HUDEP-2 (cell line): ENCODE measurements at regions not wholly inside any gene's neighbourhood (a gene's known extent, or its start where the extent isn't known, plus 50 kb on each side); places are given as distances from the start of the nearest gene placed in this dataset.

Source experiments
- DNase-seq, 76 experiments: peaks; one replicate each; lab custom pipeline; 2025; ENCODE audit not compliant: unreplicated experiment in 76 of 76; lab: John Stamatoyannopoulos, UW

DNA sequence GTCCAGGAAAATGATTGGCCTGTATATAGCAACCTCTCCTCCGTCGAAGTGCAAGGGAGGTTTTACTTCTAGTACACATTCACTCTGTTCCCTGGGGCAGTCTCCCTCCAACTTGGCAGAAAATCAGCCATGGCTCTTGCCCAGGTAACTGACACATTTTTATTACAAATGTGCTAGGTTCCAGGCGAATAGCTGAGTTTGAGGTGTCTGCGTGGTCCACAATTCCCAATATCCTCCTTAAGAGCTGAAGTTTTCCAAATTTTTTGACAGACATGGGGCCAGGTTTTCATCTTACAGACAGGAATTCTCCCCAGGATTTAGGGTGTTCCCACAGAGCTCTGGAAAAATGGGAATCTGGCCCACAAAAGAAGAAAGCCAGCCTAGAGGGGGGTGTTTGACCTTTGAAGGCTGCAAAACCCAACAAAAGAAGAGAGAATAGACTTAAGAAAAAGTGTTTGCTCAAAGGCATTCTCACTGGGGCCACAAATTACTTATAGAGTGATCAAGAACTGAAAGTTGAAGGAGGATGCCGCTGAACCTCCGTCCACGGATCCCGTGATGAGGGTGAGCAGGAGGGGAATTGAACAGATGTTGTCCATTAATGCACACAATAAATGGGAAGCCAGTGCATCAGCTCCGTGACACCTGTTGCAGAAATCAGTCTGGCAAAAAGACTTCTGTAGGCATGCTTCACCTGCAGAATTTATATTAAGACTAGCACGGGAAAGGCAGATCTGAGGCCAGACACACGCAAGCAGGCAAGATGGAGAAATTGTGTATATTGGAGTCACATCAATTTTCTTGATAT is 242.3 kb upstream of the COPS8 start:
- no peak for DNase-seq

DNA sequence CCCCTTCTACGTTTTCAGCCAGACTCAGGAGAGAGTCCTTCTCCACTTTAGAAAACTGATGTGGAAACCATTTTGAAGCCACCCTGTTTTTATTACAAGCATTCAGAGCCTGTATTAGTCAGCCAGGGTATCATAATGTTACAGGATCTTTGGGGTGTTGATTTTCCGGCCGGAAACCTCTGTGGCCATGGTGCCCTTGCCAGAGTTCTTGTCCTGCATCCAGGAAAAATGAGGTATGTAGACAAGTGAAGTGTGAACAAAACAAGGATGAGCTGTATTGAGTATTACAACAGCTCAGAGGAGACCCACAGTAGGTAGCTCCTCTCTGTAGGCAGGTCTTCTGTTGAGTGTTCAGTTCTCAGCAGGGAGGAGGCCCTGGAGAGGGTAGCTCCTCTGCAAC is 241.0 kb upstream of the COPS8 start:
- DNase-seq, result no peak

DNA sequence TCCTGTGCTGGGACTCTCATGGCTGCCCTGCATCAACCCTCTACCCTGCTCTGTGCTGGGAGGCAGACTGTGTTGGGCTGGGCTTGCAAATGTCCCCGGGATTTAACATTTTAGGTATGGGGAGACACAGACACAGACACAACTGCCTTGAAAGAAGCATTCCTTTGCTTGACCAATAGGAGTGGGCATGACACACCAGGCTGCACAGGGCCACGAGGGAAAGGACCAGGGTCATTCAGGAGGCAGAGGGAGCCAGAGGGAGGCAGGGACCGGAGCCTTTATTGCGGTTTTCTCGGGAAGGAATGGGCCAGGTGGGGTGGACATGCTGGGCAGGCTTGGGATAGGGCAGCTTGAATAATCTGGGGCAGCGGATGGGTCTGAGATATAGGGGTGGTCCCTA is 238.7 kb upstream of the COPS8 start:
- DNase-seq, result no peak

DNA sequence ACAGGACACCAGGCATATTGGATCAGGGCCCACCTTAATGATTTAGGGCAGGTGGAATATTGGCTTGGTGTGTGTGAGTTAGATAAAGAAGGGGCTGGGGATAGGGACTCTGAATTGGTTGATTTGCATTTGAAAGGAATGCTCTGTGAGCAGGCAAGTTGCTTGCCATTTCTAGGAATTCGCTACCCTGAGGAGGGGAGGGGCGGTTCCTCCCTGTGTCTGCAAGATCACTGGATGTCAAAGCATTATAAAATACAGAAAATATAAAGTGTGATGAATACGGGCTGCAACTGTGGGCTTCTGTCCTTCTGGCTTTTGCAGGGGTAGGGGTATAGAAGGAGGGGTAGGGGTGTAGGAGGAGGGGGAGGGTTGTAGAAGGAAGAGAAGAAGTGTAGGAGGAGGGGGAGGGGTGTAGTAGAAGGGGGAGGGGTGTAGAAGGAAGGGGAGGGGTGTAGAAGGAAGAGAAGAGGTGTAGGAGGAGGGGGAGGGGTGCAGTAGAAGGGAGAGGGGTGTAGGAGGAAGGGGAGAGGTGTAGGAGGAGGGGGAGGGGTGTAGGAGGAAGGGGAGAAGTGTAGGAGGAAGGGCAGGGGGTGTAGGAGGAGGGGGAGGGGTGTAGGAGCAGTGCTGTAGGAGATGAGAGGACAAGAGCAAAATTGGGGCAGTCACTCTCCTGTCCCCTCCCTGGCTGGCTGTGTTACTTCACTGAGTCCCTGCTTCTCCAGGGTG is 238.0 kb upstream of the COPS8 start:
- DNase-seq, result no peak

DNA sequence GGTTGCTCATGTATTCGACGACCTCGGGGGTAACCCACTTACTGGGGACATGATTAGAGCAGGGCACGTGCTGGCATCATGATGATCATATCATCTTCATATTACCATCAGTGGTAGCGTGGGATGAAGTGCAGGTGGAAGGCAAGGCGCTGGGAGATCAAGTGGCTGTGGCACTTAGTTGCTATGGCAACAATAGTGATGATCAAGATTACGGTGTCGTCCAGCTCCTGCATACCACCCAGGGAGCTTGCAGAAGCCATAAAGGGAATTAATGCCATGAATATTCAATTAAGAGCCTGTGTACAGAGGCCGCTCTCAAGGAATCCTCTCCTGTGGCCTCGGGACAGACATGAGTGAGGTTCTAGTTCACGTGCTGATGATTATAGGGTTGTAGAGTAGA is 237.2 kb upstream of the COPS8 start:
- no peak for DNase-seq

DNA sequence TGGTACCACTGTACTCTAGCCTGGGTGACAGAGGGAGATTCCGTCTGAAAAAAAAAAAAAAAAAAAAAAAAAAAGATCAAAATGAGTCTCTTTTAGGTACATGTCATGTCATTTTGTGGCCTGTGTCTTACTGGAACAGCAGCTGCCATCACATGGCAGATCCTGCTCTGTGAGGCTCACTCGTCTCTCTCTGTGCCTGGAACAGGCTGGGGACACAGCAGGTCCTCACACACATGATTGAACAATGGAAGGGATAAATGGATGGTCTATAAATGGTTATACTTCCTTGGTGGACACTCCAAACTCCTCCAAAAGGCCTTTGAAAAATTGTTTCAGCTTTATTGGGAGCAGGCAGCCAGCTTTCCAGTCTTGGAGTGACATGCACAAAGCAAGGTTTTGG is 236.2 kb upstream of the COPS8 start:
- DNase-seq, result no peak

DNA sequence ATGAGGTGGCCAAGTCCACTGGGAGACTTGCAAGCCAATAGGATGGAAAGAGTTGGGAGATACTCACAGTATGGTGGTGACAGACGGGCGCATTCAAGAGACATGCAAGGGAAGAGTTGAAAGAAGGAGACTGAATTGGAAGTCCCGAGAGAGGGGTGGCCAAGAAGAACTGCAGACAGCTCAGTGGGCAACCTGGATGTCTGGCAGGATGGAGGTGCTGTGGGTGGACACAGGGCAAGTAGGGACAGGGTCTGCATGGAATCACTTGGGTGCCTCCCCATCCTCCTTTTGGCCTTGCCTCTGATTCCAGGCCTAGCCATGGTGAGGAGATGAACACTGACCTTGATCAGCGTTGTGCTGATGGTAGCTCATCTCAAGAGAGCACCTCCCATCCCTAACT is 235.7 kb upstream of the COPS8 start:
- DNase-seq, result no peak

DNA sequence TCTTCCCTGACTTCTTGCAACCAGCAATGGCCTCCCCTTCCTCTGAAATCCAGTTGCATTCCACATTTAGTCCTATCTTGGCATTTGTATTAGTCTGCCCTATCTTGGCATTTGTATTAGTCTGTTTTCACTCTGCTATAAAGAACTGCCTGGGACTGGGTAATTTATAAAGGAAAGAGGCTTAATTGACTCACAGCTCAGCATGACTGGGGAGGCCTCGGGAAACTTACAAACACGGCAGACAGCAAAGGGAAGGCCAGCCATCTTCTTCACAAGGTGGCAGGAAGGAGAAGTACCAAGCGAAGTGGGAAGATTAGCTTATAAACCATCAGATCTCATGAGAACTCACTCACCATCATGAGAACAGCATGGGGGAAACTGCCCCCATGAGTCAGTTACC is 234.5 kb upstream of the COPS8 start:
- no peak for DNase-seq

DNA sequence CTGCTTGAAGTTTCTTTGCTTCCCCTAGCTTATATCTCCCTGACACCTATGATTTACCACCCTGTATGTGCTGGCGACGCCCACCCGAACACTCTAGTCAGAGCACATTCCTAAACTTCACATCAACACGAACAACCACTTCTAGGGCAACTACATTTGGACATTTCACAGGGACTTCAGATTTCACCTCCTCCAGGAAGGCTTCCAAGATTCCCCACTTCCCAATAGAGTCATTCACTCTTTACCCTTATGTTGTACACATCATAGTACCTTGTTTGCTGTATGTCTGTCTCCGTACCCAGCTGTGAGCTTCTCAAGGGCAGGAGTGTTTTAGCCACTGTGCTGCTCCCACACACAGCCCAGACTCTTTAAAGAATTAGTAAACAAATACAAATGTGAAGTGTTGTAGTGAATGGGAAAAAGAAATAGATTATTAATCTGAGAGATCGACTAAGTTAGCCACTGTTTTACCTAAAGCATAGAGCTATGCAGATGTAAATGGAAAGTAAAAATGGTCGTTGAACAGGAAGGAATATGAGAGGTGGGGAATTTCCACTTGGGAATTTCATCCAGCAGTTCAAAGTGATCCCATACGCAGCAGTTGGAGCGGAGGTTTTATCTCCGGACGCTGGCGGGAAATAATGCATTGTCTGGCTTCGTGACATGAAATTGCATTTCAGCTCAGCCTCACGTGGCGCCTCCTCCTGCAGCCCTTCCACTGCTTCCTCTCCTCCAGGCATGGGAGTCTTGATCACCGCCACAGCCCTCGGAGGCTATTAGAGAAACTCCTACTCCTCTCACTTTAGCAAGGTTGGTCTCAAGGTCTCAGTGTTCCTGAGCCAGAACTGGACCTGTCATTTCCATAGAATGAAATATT is 233.4 kb upstream of the COPS8 start:
- DNase-seq, result no peak

DNA sequence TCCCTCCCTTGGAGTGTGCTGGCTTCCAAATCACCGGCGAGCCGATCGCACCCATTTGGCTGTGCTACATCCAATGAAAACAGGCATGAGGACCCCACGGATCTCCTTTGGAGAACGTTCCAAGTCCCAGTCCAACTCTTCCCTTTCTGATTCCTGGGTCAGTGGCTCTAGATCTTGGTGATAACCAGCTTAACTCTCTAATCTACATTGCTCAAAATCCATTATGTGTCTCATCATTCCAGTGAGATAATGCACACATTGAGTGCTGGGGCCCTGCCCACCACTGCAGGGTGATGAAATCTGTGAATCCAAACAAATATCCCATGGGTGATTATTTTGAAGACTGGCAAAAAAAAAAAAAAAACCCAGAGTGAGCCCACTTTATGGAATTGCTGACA is 232.7 kb upstream of the COPS8 start:
- no peak for DNase-seq

DNA sequence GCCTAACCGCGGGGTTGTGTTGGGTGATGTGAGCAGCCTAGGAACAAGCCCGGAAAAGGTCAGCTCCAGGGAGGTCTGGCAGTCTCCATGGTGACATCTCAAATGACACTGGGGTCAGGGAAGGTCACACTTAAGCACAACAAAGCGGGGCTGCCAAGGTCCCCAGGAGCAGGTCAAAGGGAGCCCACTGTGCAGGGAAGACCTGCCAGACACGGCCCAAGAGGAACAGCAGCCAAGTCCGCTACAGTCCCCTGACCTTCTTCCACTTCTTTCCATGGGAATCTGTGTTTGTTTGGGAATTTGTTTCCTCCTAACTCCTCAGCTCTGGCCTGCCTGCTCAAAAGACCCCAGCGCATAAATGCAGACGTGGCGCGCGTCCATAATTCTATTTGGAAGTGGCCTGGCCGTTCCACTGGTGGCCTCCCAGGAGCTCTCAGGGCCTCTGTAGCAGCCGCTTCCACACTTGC is 232.1 kb upstream of the COPS8 start:
- no peak for DNase-seq

DNA sequence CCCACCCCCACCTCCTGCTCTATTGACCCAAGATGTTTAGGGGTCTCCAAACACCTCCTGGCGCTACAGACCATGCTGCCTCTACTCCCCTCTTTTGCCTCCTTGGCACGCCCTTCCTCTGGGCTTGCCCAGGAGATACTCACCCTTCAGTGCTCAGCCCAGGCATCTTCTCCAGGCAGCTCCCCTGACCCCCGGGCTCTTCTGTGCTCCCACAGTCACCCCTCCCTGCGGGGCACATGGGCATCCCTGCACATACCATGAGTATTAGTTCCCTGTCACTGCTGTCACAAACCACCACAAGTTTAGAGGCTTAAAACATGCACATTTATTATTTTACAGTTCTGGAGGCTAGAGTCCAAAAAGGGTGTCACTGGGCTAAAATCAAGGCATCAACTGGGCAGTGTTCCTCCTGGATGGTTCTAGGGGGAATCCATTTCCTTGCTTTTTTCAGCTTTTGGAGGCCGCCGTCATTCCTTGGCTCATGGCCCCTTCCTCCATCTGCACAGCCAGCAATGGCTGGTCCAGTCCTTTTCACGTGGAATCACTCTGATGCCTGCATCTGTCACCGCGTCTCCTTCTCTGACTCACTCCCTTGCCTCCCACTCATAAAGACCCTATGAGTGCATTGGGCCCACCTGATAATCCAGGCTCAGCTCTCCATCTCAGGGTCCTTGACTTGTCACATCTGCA is 230.4 kb upstream of the COPS8 start:
- no peak for DNase-seq

DNA sequence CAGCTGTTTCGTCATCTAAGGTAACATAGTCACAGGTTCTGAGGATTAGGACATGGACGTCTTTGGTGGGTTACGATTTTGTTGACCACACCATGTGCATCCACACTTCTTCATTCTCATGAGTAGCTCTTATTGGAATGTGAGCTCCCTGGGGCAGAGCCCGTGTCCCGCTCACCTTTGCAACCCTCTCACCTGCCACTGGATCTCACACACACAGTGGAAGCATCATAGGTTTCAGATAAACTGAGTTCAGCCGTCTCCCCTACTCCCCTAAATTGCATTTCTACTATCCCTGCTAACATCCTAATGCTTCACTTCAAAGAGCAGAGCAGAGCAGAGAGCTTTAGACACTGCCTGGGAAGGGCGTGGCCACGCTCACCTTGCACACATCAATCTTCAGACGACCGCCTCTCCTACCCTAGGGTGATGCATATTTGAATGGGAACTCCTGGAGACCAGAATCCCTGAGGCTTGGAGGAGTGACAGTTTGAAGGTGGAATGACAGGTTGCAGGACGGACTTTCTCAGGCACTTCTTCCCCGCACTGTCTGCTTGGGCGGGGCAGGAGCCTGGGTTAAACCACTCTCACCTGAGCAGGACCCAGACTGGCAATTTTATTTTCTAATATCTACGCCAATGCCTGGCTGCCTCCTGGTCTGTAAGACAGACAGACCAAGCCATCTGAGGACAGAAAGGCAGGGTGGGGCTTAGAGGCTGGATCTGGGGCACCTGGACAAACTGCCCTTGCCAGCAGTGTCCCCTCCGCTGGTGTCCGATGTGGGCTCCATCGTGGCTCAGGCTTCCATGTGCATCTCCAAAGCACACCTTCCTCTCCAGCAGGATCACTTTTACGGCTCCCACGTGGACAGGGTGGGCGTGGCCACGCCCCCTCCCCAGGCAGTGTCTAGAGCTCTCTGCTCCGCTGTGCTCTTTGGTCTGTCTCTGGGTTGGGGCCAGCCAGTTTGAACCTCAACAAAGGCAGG is 229.5 kb upstream of the COPS8 start:
- DNase-seq, result no peak

DNA sequence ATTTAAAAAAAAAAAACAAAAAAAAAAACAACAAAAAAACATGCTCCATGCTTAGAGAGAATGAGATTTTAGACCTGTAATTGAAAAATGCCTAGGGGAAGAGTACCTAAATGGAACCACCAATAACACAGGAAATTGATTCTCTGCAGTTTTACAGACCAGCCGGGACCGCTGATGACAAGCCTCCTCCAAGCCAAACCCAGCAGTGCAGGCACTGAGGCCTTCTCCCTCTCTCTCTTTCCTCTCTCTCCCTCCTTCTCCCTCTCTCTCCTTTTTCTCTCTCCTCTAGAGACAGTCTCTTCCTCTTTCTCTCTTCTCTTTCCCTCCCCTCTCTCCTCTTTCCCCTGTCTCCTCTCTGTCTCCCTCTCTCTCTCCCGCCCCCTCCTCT is 228.8 kb upstream of the COPS8 start:
- no peak for DNase-seq

DNA sequence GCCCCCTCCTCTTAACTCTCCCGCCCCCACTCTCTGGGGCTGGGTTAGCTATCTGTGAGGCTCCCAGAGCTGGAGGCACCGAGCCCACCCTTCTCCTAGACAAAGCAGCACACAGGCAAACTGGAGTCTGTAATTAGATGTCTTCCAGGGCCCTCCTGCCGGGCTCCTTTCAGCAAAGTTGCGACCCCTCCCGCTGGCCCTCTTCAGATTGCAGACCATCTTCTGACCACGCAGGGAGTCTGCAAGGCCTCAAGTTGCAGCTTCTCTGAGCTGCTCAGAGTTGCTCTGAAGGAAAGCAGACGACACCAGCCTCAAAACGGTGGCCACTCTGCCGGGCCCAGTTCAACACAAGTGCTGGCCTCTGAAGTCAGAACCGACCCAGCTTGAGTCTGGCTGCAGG is 228.4 kb upstream of the COPS8 start:
- no peak for DNase-seq

DNA sequence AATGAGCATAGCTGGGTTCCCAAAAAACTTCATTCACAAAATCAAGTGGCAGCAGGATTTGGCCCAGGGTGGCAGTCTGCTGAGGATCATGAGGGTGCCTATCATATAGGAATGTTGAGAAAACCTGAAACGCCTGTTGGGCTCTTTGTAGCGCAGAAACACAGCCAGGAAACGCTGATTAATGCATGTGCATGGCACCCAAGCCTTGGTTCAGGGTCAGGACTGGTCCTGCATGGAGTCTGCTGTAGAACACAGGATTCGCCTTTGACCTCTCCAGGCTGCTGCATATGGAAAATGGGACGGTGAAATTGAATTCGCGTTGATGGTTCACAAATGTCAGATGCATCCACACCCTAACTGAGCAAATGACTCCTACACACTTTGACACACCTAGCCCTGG is 227.9 kb upstream of the COPS8 start:
- no peak for DNase-seq

DNA sequence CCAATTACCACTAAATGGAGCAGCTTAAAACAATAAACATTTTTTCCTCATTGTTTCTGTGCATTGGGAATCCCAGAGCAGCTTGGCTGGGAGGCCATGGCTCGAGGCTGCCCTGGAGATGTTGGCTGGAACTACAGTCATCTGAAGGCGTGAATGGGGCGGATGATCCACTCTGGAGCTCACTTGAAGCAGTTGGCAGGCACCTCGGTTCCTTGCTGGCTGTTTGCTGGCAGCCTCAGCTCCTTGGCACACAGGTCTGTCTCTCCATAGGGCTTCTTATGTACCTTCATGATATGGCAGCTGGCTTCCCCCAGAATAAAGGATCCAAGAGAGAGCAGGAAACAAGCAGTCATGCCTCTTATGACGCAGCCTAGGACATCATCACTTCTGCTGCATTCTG is 227.0 kb upstream of the COPS8 start:
- no peak for DNase-seq

DNA sequence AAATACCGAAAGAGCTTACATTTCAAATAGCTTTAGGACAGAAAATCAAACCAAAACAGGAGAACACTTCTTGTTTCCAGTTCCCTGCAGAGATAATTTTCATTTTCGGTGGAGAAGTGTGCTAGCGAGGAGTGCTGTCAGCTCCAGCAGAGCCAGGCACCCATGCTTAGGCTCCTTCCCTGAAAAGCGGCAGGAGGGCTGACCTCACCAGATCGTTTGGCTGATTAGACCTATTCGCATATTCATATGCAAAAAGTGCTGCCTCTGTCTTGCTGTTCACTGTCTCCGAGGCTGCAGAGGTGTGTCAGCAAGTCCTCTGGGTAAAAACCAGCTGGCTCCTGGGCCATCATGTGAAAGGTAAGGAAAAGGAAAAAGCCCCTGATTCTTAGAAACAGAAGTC is 225.8 kb upstream of the COPS8 start:
- DNase-seq, result no peak

DNA sequence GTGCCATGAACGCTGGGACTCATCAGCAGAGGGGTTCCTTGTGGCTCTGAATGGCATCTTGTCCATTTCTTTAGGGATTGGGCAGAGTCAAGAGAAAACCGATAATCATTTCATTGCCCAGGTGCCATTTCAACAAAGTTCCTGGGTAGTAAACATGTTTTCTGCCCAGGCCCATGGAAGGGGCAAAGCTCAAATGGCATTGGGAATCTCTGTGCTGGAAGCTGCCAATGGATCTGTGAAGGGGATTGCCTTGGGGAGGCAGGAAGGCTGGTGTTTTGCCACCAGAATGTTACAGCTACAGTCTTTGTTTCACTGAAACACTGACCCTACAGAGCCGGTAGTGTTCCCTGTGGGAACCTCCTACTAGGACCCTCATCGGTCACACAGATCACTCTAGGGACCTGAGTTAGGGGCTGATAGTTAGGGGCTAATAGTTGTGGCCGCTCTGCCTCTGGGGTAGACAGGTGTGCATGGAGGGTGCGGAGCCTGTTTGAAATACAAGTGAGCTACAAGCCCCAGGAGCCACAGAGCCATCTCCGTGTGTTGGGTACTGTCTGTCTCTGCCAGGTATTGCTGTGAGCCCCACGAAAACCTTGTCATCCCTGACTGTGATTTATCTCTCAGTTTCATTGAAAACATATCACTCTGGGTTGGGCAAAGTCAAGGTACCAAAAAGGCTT is 224.4 kb upstream of the COPS8 start:
- no peak for DNase-seq
